ENCODE measurements at regions not wholly inside any gene's neighbourhood (a gene's known extent, or its start where the extent isn't known, plus 50 kb on each side); places are given as distances from the start of the nearest gene placed in this dataset.
A peak's percentile ranks its signal among the peaks of the same experiment; 100 is the strongest.
"Not testable (repeated sequence)": the region's sequence is repeated elsewhere in the genome, so short reads cannot be mapped to it uniquely, and the experiment has no call there.

DNA sequence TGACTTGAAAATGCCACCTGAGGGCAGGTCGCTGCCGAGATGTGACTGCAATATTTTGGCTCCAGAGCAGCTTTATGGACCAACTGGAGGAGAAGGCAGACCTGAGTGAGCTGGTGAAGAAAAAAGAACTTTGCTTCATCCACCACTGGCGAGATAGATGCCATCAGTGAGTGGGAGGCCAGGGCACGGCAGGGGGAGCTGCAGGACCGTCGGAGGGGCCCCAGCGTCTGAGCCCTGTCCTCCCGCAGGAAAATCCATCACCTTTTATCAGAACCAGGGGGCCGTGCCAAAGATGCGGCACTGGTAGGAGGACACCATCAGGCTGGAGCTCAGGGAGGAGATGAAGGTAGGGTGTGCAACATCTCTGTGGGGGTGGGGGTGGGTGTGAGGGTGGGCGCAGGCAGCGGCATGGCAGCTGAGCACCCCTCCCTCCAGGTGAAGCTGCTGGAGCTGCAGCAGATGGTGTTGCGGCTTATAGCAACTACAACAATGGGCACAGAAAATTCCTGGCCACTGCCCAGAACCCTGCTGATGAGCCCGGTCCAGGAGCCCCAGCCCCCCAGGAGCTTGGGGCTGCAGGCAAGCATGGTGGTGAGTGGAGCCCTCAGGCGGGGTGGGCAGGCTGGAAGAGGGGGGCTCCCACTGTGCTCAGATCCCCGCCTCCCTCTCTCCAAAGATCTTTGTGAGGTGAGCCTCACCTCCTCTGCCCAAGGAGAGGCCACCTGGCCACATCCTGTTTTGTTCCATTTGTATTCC lies 102.4 kb upstream of the FAN1 start:
- H3K27me3 ChIP-seq (ENCODE audit: control insufficient read depth, low read length); H3K36me3 ChIP-seq (ENCODE audit: control insufficient read depth, low read length); H3K4me1 ChIP-seq (ENCODE audit: control insufficient read depth, low read length); H4K20me1 ChIP-seq (ENCODE audit: control insufficient read depth, insufficient read depth, low read depth, low read length); H3K27ac ChIP-seq (ENCODE audit: low read depth, low read length); H3K79me2 ChIP-seq (ENCODE audit: control insufficient read depth, low read length); H3K4me3 ChIP-seq (ENCODE audit: low read length); H3K9me3 ChIP-seq (ENCODE audit: control insufficient read depth, insufficient read depth, low read length); H3K4me2 ChIP-seq (ENCODE audit: low read length); H3K9me2 ChIP-seq (replicated peaks; ENCODE audit: control insufficient read depth, low read length); H3F3A ChIP-seq (ENCODE audit: control insufficient read depth, insufficient read depth): not testable (repeated sequence)
- TF ChIP-seq, protein P1, sequence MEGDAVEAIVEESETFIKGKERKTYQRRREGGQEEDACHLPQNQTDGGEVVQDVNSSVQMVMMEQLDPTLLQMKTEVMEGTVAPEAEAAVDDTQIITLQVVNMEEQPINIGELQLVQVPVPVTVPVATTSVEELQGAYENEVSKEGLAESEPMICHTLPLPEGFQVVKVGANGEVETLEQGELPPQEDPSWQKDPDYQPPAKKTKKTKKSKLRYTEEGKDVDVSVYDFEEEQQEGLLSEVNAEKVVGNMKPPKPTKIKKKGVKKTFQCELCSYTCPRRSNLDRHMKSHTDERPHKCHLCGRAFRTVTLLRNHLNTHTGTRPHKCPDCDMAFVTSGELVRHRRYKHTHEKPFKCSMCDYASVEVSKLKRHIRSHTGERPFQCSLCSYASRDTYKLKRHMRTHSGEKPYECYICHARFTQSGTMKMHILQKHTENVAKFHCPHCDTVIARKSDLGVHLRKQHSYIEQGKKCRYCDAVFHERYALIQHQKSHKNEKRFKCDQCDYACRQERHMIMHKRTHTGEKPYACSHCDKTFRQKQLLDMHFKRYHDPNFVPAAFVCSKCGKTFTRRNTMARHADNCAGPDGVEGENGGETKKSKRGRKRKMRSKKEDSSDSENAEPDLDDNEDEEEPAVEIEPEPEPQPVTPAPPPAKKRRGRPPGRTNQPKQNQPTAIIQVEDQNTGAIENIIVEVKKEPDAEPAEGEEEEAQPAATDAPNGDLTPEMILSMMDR (IDR thresholded peaks at IDR 0.05; ENCODE audit: low read depth, low read length, poor library complexity, severe bottlenecking), result peak; percentile 14

DNA sequence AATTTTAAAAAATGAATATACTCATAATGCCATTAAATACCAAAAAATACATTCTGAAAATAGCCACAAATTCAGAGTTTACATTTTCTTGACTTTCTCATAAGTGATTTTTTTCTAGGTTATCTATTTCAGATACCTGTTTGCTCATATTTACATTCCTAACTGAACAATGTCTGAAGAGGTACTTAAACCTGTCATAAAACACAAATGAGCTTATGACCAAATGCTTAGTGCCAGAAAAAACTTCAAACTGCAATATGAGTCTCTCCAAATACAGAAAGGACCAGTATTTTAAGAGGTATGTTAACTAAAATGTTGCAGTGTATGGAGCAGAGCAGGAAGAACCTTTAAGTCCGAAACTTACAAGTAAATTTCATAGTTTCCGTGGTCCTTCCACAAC lies 101.7 kb upstream of the FAN1 start:
- not testable (repeated sequence) for H3K27me3 ChIP-seq (ENCODE audit: control insufficient read depth, low read length); H3K27ac ChIP-seq (ENCODE audit: low read depth, low read length); H3K9me3 ChIP-seq (ENCODE audit: control insufficient read depth, insufficient read depth, low read length); H3K9me2 ChIP-seq (replicated peaks; ENCODE audit: control insufficient read depth, low read length); H3K79me2 ChIP-seq (ENCODE audit: control insufficient read depth, low read length); H3K36me3 ChIP-seq (ENCODE audit: control insufficient read depth, low read length); H4K20me1 ChIP-seq (ENCODE audit: control insufficient read depth, insufficient read depth, low read depth, low read length); H3K4me2 ChIP-seq (ENCODE audit: low read length); H3K4me3 ChIP-seq (ENCODE audit: low read length); H3F3A ChIP-seq (ENCODE audit: control insufficient read depth, insufficient read depth); H3K4me1 ChIP-seq (ENCODE audit: control insufficient read depth, low read length)

DNA sequence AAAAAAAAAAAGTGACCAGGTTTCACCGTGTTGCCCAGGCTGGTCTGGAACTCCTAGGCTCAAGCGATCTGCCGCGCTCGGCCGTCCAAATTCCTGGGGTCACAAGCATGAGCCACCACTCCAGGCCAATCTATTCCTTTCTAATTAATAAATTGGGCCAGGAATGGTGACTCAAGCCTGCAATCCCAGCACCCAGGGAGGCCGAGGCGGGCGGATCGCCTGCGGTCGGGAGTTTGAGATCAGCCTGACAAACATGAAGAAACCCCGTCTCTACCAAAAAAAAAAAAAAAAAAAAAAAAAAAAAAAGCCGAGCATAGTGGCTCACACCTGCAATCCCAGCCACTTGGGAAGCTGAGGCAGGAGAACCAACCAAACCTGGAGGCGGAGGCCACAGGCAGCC lies 100.0 kb upstream of the FAN1 start:
- not testable (repeated sequence) for H3K9me2 ChIP-seq (replicated peaks; ENCODE audit: control insufficient read depth, low read length); H4K20me1 ChIP-seq (ENCODE audit: control insufficient read depth, insufficient read depth, low read depth, low read length); H3K79me2 ChIP-seq (ENCODE audit: control insufficient read depth, low read length); H3F3A ChIP-seq (ENCODE audit: control insufficient read depth, insufficient read depth); H3K4me1 ChIP-seq (ENCODE audit: control insufficient read depth, low read length); H3K9me3 ChIP-seq (ENCODE audit: control insufficient read depth, insufficient read depth, low read length); H3K4me2 ChIP-seq (ENCODE audit: low read length); H3K36me3 ChIP-seq (ENCODE audit: control insufficient read depth, low read length); H3K27me3 ChIP-seq (ENCODE audit: control insufficient read depth, low read length); H3K4me3 ChIP-seq (ENCODE audit: low read length); H3K27ac ChIP-seq (ENCODE audit: low read depth, low read length)

DNA sequence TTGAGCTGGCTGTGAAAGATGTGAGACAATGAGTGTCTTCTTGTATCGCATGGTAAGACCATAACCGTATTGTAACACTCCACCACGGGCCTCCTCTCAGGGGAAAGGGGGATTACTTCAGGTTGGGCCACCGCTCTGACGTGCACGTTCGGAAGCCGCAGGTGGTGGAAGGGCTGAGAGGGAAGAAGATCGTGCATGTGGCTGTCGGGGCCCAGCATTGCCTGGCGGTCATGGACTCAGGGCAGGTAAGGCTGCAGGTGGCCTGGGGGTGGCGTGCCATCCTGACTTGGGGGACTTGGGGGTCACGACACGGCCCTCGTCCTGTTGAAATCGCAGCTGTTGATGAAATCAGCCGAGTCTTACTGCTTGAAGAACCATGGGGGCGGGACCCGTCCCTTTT lies 87.3 kb upstream of the FAN1 start:
- TF ChIP-seq, protein P1 (IDR thresholded peaks at IDR 0.05; ENCODE audit: low read depth, low read length, poor library complexity, severe bottlenecking), result no peak
- no peak for TF ChIP-seq EZH2phosphoT487 (IDR thresholded peaks at IDR 0.05; ENCODE audit: borderline replicate concordance, low read length)
- Histone ChIP-seq H3K4me1 (ENCODE audit: control insufficient read depth, low read length) (no peaks in the 10 kb centered on the region), H4K20me1 (ENCODE audit: control insufficient read depth, insufficient read depth, low read depth, low read length) (no peaks in the 10 kb centered on the region), H3K27me3 (ENCODE audit: control insufficient read depth, low read length) (peaks cover 5% of the 10 kb centered on the region; the same call in 1 of the 2 replicates), H3K79me2 (ENCODE audit: control insufficient read depth, low read length) (no peaks in the 10 kb centered on the region), H3K4me2 (ENCODE audit: low read length) (no peak overlapping the region), H3F3A (ENCODE audit: control insufficient read depth, insufficient read depth) (no peaks in the 10 kb centered on the region), H3K36me3 (ENCODE audit: control insufficient read depth, low read length) (no peaks in the 10 kb centered on the region), H3K9me3 (ENCODE audit: control insufficient read depth, insufficient read depth, low read length) (no peaks in the 10 kb centered on the region), H3K27ac (ENCODE audit: low read depth, low read length) (no peak overlapping the region), H3K4me3 (ENCODE audit: low read length) (no peak overlapping the region), H3K9me2 (replicated peaks; ENCODE audit: control insufficient read depth, low read length) (no peaks in the 10 kb centered on the region)

DNA sequence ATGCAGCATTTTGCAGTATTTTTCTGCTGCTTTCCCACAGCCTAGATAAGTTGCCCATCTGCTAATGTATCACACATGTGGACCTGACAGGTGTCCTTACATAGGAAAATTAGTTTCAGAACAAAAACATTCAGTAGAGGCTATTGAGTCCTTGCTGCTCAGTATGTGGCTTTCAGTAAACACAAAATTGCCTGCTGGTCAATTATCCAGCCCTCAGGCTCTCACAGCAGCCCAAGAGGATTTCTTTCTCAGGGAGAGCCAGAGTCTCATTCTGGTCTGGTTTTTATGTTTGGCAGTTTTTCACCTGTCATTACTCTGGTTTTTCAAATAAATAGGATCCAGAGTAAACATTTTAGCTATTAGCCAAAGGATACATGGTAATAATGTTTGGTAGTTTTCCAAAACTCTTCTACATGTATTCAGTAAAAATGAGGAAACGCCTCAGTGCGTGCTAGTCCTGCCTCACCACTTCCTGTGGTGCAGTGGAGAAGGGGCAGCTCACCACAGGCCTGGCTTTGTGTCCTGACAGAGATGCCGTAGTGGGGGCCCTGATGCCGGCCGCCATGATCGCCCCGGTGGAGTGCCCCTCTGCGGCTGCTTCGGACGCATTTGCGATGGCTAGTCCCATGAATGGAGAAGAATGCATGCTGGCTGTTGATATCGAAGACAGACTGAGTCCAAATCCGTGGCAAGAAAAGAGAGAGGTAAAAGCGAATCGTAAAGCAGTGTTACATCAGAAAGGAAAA lies 80.5 kb upstream of the FAN1 start:
- H3K4me1 ChIP-seq (ENCODE audit: control insufficient read depth, low read length); H3K36me3 ChIP-seq (ENCODE audit: control insufficient read depth, low read length); H3K27me3 ChIP-seq (ENCODE audit: control insufficient read depth, low read length); H3F3A ChIP-seq (ENCODE audit: control insufficient read depth, insufficient read depth); H3K4me3 ChIP-seq (ENCODE audit: low read length); H3K9me2 ChIP-seq (replicated peaks; ENCODE audit: control insufficient read depth, low read length); H3K9me3 ChIP-seq (ENCODE audit: control insufficient read depth, insufficient read depth, low read length); H4K20me1 ChIP-seq (ENCODE audit: control insufficient read depth, insufficient read depth, low read depth, low read length); H3K79me2 ChIP-seq (ENCODE audit: control insufficient read depth, low read length); H3K4me2 ChIP-seq (ENCODE audit: low read length); H3K27ac ChIP-seq (ENCODE audit: low read depth, low read length): not testable (repeated sequence)
